ENCODE measurements at regions not wholly inside any gene's neighbourhood (a gene's known extent, or its start where the extent isn't known, plus 50 kb on each side); places are given as distances from the start of the nearest gene placed in this dataset.

GRCh38 chr2:75251896-75252295, 52.6 kb upstream of the TACR1 start:
- Histone ChIP-seq H3K9me3 (ENCODE audit: insufficient read depth, low read depth, low read length) (peaks cover 1% of the 10 kb centered on the region), H3K27ac (ENCODE audit: low read depth, low read length) (no peak overlapping the region), H3K4me2 (ENCODE audit: low read length) (no peak overlapping the region), H3K9ac (ENCODE audit: low read length) (no peak overlapping the region), H3K36me3 (ENCODE audit: control insufficient read depth in 1 of 2, insufficient read depth in 2 of 2, low read length in 2 of 2) (no peaks in the 10 kb centered on the region), H3K79me2 (ENCODE audit: control insufficient read depth, insufficient read depth, low read length, poor library complexity) (no peaks in the 10 kb centered on the region), H3K14ac (ENCODE audit: low read length) (no peak overlapping the region), H3K4me3 (ENCODE audit: low read depth, low read length) (no peak overlapping the region), H2AFZ (ENCODE audit: insufficient read depth, low read length, poor library complexity) (no peak overlapping the region), H4K91ac (ENCODE audit: low read depth, low read length) (no peak overlapping the region), H3K18ac (ENCODE audit: low read length) (no peak overlapping the region), H3K4me1 (ENCODE audit: control insufficient read depth in 1 of 2, insufficient read depth in 2 of 2, low read length in 2 of 2) (no peaks in the 10 kb centered on the region), H2BK5ac (ENCODE audit: low read depth, low read length, poor library complexity) (no peak overlapping the region), H4K12ac (ENCODE audit: low read depth, low read length) (no peak overlapping the region), H2BK12ac (ENCODE audit: low read length) (no peak overlapping the region), H2AK5ac (ENCODE audit: low read length) (no peak overlapping the region), H3K4ac (ENCODE audit: low read depth, low read length) (no peak overlapping the region), H4K8ac (ENCODE audit: low read depth, low read length) (no peak overlapping the region), H2BK120ac (ENCODE audit: insufficient read depth, low read length, poor library complexity) (no peak overlapping the region), H3K23ac (ENCODE audit: low read length) (no peak overlapping the region), H3K27me3 (ENCODE audit: insufficient read depth, low read length) (no peaks in the 10 kb centered on the region), H3K79me1 (ENCODE audit: low read length) (no peaks in the 10 kb centered on the region)
- no CpG with 5 or more reads among the region's 3 CpGs for WGBS (ENCODE audit: extremely low coverage, insufficient coverage, insufficient read length)
- DNase-seq, result no peak

Measured in trophoblast cell (in vitro differentiated cells and primary cell).